ENCODE measurements at regions not wholly inside any gene's neighbourhood (a gene's known extent, or its start where the extent isn't known, plus 50 kb on each side); places are given as distances from the start of the nearest gene placed in this dataset.

DNA sequence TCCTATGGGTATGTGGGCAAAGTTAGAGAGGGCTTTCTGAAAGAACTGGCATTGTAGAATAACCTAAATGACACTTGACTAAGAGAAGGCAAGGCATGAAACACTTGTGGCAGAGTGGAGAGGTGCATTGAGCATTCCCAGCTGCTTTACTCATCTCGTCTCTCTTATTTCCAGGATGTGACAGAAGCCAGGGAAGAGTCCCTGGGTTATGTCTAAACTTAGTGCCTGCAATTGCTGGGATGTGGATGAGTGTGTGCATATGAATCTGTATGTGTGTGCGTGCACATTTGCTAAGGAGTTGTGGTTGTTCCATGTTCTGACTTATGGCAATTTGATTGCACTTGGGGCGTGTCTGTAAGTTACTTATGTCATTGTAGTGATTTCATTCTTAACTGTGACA, 1326.5 kb upstream of the B3GALT2 start:
- Histone ChIP-seq H2AFZ (no peak overlapping the region), H3K9me2 (ENCODE audit: insufficient read depth) (no peaks in the 10 kb centered on the region), H3F3A (ENCODE audit: insufficient read depth, low read depth) (no peaks in the 10 kb centered on the region), H3K27me3 (ENCODE audit: insufficient read depth, low read depth) (no peaks in the 10 kb centered on the region), H3K9me3 (ENCODE audit: insufficient read depth, low read depth) (no peaks in the 10 kb centered on the region), H3K4me1 (replicated peaks; ENCODE audit: insufficient read depth) (no peaks in the 10 kb centered on the region), H3K27ac (no peak overlapping the region), H3K79me2 (ENCODE audit: low read depth) (no peaks in the 10 kb centered on the region), H4K20me1 (ENCODE audit: insufficient read depth) (no peaks in the 10 kb centered on the region), H3K4me3 (no peak overlapping the region), H3K4me2 (no peak overlapping the region), H3K36me3 (ENCODE audit: low read depth) (no peaks in the 10 kb centered on the region)
- ChIA-PET POLR2A (ENCODE audit: unreplicated experiment) (no interaction called here), CTCF (no interaction called here)
- BruUV-seq (replicated peaks), result no TSS peak
- intact Hi-C loops (cut with micrococcal nuclease; ENCODE audit: unreplicated experiment), result no loop called here
- no peak for DNase-seq
- no peak for TF ChIP-seq EZH2 (IDR thresholded peaks at IDR 0.05; ENCODE audit: low read depth)
- TF ChIP-seq, protein P1, sequence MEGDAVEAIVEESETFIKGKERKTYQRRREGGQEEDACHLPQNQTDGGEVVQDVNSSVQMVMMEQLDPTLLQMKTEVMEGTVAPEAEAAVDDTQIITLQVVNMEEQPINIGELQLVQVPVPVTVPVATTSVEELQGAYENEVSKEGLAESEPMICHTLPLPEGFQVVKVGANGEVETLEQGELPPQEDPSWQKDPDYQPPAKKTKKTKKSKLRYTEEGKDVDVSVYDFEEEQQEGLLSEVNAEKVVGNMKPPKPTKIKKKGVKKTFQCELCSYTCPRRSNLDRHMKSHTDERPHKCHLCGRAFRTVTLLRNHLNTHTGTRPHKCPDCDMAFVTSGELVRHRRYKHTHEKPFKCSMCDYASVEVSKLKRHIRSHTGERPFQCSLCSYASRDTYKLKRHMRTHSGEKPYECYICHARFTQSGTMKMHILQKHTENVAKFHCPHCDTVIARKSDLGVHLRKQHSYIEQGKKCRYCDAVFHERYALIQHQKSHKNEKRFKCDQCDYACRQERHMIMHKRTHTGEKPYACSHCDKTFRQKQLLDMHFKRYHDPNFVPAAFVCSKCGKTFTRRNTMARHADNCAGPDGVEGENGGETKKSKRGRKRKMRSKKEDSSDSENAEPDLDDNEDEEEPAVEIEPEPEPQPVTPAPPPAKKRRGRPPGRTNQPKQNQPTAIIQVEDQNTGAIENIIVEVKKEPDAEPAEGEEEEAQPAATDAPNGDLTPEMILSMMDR (conservative IDR thresholded peaks at IDR 0.05), result no peak

DNA sequence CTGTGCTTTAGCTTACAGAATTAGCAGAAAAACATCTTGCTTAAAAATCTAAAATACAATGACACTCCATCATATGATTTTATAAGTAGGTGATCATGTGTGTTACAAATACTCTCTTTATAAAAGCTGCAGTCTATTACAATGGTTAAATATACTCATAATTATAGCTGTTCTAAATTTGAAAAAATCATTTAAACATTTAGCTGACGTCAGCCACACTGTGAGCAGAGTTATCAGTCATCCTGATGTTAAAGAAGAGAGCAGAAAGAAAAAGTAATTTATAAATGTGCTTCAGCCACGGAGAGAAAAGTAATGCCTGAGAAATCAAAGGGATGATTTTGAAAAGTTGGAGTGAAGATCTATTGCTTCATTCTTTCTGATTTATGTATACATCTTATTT, 1325.9 kb upstream of the B3GALT2 start:
- no peaks in the 10 kb centered on the region for H3K9me3 ChIP-seq (ENCODE audit: insufficient read depth, low read depth)
- no peak for DNase-seq
- TF ChIP-seq, protein P1 (conservative IDR thresholded peaks at IDR 0.05), result no peak
- TF ChIP-seq EZH2 (IDR thresholded peaks at IDR 0.05; ENCODE audit: low read depth), result no peak
- intact Hi-C loops (cut with micrococcal nuclease; ENCODE audit: unreplicated experiment), result no loop called here
- H3K4me2 ChIP-seq, result no peak overlapping the region
- no TSS peak for BruUV-seq (replicated peaks)
- no peaks in the 10 kb centered on the region for H3K36me3 ChIP-seq (ENCODE audit: low read depth)
- no peaks in the 10 kb centered on the region for H3K4me1 ChIP-seq (replicated peaks; ENCODE audit: insufficient read depth)
- no peak overlapping the region for H2AFZ ChIP-seq
- no peaks in the 10 kb centered on the region for H3K9me2 ChIP-seq (ENCODE audit: insufficient read depth)
- no peaks in the 10 kb centered on the region for H3K27me3 ChIP-seq (ENCODE audit: insufficient read depth, low read depth)
- H4K20me1 ChIP-seq (ENCODE audit: insufficient read depth), result no peaks in the 10 kb centered on the region
- H3F3A ChIP-seq (ENCODE audit: insufficient read depth, low read depth), result no peaks in the 10 kb centered on the region
- CTCF ChIA-PET, result no interaction called here
- no peak overlapping the region for H3K27ac ChIP-seq
- POLR2A ChIA-PET (ENCODE audit: unreplicated experiment), result no interaction called here
- no peaks in the 10 kb centered on the region for H3K79me2 ChIP-seq (ENCODE audit: low read depth)
- H3K4me3 ChIP-seq, result no peak overlapping the region

DNA sequence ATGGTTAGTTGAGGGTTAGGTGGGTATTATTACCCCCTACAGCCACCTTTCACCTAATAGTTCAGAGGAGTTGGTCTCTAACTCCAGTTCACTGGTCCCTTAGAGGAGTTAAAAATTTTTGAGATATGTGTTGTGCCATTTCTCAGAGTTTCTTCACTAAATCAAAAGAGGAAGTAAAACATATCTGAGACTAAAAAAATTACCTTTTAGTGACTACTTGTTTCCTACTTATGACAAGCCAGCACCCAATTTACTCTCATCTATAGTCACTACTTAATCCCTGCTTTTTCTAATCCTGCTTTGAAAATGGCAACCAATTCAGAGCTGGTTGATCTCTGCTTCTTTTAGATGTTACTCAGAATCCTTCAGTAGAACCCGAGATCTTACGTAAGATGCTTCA, 1316.8 kb upstream of the B3GALT2 start:
- H3K27ac ChIP-seq, result no peak overlapping the region
- no TSS peak for BruUV-seq (replicated peaks)
- H3K36me3 ChIP-seq (ENCODE audit: low read depth), result no peaks in the 10 kb centered on the region
- no peaks in the 10 kb centered on the region for H3K4me1 ChIP-seq (replicated peaks; ENCODE audit: insufficient read depth)
- intact Hi-C loops (cut with micrococcal nuclease; ENCODE audit: unreplicated experiment), result no loop called here
- H3K4me2 ChIP-seq, result no peak overlapping the region
- H2AFZ ChIP-seq, result no peak overlapping the region
- no peaks in the 10 kb centered on the region for H3F3A ChIP-seq (ENCODE audit: insufficient read depth, low read depth)
- ChIA-PET POLR2A (ENCODE audit: unreplicated experiment) (no interaction called here), CTCF (no interaction called here)
- TF ChIP-seq, protein P1 (conservative IDR thresholded peaks at IDR 0.05), result no peak
- TF ChIP-seq EZH2 (IDR thresholded peaks at IDR 0.05; ENCODE audit: low read depth), result no peak
- no peaks in the 10 kb centered on the region for H3K9me3 ChIP-seq (ENCODE audit: insufficient read depth, low read depth)
- H3K79me2 ChIP-seq (ENCODE audit: low read depth), result no peaks in the 10 kb centered on the region
- no peaks in the 10 kb centered on the region for H3K9me2 ChIP-seq (ENCODE audit: insufficient read depth)
- no peaks in the 10 kb centered on the region for H3K27me3 ChIP-seq (ENCODE audit: insufficient read depth, low read depth)
- H4K20me1 ChIP-seq (ENCODE audit: insufficient read depth), result no peaks in the 10 kb centered on the region
- no peak overlapping the region for H3K4me3 ChIP-seq
- no peak for DNase-seq

All from PC-9 (cell line).